Astrocyte of the cerebellum (primary cell): ENCODE measurements at regions not wholly inside any gene's neighbourhood (a gene's known extent, or its start where the extent isn't known, plus 50 kb on each side); places are given as distances from the start of the nearest gene placed in this dataset.
A peak's percentile ranks its signal among the peaks of the same experiment; 100 is the strongest.

Experiments used
- DNase-seq: peaks from one replicate; pipeline ENCODE4 v3.0.0-alpha.2; 2011; ENCODE audit warnings: low read depth
- H3K4me3 ChIP-seq: 2 replicates; pipeline ENCODE4 v1.5.1; 2011; ENCODE audit warnings: mild to moderate bottlenecking, low read depth, low read length, moderate library complexity
- CTCF ChIP-seq: IDR thresholded peaks from 2 replicates; pipeline ENCODE4 v1.5.1; 2012; ENCODE audit warnings: low read length, low read depth, moderate library complexity, mild to moderate bottlenecking; ENCODE audit errors: missing control alignments
- in situ Hi-C: cut with HindIII; loops from 2 replicates; pipeline ENCODE4 v1.10.0; 2017; ENCODE audit warnings: low sequenced_read_pairs

DNA sequence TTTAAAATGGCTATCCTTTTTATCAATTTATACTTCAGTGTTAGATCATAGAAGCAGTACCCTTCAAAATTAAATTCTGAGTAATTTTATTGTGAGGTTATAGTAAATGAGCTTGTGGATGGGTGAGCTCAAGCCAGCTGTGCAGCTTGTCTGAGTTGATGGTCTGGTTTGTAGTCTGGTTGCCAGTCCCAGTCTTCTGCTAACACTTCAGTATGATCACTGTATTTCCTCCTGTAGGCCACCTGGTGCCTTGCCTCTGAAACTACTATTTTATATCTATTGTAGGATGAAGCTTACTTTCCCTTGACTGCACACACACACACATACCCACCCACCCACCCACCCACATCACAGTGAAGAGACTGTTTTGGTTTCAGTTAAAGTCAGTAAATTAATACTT, 496.4 kb downstream of the PCNX1 start:
- peak; percentile 13 for DNase-seq
- no peak for TF ChIP-seq CTCF
- in situ Hi-C loops: no loop called here
- H3K4me3 ChIP-seq: no peak overlapping the region

- in situ Hi-C loops: no loop called here
- no peak overlapping the region for H3K4me3 ChIP-seq
- no peak for DNase-seq
- no peak for TF ChIP-seq CTCF
These were observed 498.4 kb downstream of the PCNX1 start for GRCh38 chr14:71405676-71406075.

DNA sequence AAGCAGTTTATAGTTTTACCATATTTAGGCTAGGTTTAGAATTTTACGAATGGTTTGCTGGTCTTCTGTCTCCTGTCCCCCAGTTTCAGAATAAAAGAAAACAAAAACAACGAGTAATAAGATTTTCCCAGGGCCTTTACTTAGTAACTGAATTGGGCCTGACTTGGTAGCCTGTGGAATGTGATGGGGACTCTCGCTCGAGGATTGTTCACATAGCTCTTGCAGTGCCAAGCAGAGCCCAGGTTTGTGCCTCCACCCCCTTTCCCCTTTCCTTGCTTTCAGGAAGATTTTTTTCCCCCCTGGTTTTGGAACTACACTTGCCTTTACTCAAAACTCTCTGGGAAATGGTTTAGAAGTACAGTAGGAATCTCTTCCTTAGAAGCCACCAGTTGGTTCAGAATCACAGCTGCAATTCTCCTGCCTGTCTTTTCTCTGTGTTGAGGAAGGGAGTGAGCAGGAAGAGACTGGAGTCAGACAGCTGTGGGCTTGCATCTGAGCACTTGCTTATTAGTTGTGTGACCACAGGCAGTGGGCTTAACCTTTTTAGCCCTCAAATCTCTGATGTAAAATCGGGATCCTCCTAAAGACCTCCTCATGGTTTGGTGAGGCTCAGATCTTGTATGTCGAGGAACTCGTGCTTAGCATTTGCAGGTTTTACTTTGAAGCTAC, 501.2 kb downstream of the PCNX1 start:
- no peak for TF ChIP-seq CTCF
- in situ Hi-C loops: no loop called here
- H3K4me3 ChIP-seq: no peak overlapping the region
- no peak for DNase-seq

- in situ Hi-C loops: no loop called here
- no peak for TF ChIP-seq CTCF
- no peak overlapping the region for H3K4me3 ChIP-seq
- no peak for DNase-seq
These were observed 503.5 kb downstream of the PCNX1 start for GRCh38 chr14:71410578-71411284.

GRCh38 chr14:71411285-71411595, 504.0 kb downstream of the PCNX1 start:
- in situ Hi-C loops: no loop called here
- no peak for DNase-seq
- H3K4me3 ChIP-seq: no peak overlapping the region
- no peak for TF ChIP-seq CTCF

- DNase-seq: no peak
- no peak for TF ChIP-seq CTCF
- in situ Hi-C loops: no loop called here
- no peak overlapping the region for H3K4me3 ChIP-seq
These were observed 504.5 kb downstream of the PCNX1 start for GRCh38 chr14:71411738-71412137.
